ENCODE measurements at regions not wholly inside any gene's neighbourhood (a gene's known extent, or its start where the extent isn't known, plus 50 kb on each side); places are given as distances from the start of the nearest gene placed in this dataset.
A peak's percentile ranks its signal among the peaks of the same experiment; 100 is the strongest.

GRCh38 chr16:29318037-29318436 lies 88.5 kb downstream of the NPIPB11 start:
- DNase-seq (ENCODE audit: low spot score in 2 of 2): no peak
- Histone ChIP-seq H3K27me3 (no peaks in the 10 kb centered on the region), H3K36me3 (no peaks in the 10 kb centered on the region), H3K4me1 (peaks cover 0 to 38% (median 6%) of the 10 kb centered on the region in 4 donors), H3K9me3 (no peaks in the 10 kb centered on the region), H3K4me3 (no peak overlapping the region), H3K27ac (no peak overlapping the region)
- WGBS, 2 donors: 77 to 96% methylated on average over 16 of the region's 16 CpGs
- no peak for TF ChIP-seq CTCF (IDR thresholded peaks at IDR 0.05)
- TF ChIP-seq EP300 (IDR thresholded peaks at IDR 0.05): no peak
- no peak for TF ChIP-seq POLR2A (IDR thresholded peaks at IDR 0.05)

GRCh38 chr16:29317269-29317668 lies 89.2 kb downstream of the NPIPB11 start:
- TF ChIP-seq POLR2A (IDR thresholded peaks at IDR 0.05) (no peak), CTCF (IDR thresholded peaks at IDR 0.05) (no peak), EP300 (IDR thresholded peaks at IDR 0.05) (no peak)
- no peaks in the 10 kb centered on the region for H3K9me3 ChIP-seq
- H3K4me1 ChIP-seq: peaks cover 0 to 39% (median 6%) of the 10 kb centered on the region in 4 donors
- no peak overlapping the region for H3K4me3 ChIP-seq
- H3K27ac ChIP-seq: no peak overlapping the region
- H3K27me3 ChIP-seq: no peaks in the 10 kb centered on the region
- no peak for DNase-seq (ENCODE audit: low spot score in 2 of 2)
- 91% methylated on average over 13 of the region's 13 CpGs for WGBS, 2 donors
- H3K36me3 ChIP-seq: peaks cover 0 to 6% (median 0%) of the 10 kb centered on the region in 3 donors

GRCh38 chr16:29316761-29317183 lies 89.7 kb downstream of the NPIPB11 start:
- Histone ChIP-seq H3K4me3 (no peak overlapping the region), H3K9me3 (no peaks in the 10 kb centered on the region), H3K27me3 (no peaks in the 10 kb centered on the region), H3K27ac (no peak overlapping the region), H3K36me3 (peaks cover 0 to 6% (median 0%) of the 10 kb centered on the region in 3 donors), H3K4me1 (peaks cover 0 to 39% (median 6%) of the 10 kb centered on the region in 4 donors)
- TF ChIP-seq EP300 (IDR thresholded peaks at IDR 0.05) (no peak), POLR2A (IDR thresholded peaks at IDR 0.05) (no peak), CTCF (IDR thresholded peaks at IDR 0.05) (no peak)
- WGBS, 2 donors: 75 to 77% methylated on average over 12 of the region's 12 CpGs
- no peak for DNase-seq (ENCODE audit: low spot score in 2 of 2)

GRCh38 chr16:29315916-29316517 lies 90.5 kb downstream of the NPIPB11 start:
- no peaks in the 10 kb centered on the region for H3K9me3 ChIP-seq
- no peak overlapping the region for H3K4me3 ChIP-seq
- no peak for DNase-seq (ENCODE audit: low spot score in 2 of 2)
- H3K36me3 ChIP-seq: peaks cover 0 to 6% (median 0%) of the 10 kb centered on the region in 3 donors
- no peaks in the 10 kb centered on the region for H3K27me3 ChIP-seq
- TF ChIP-seq POLR2A (IDR thresholded peaks at IDR 0.05) (no peak), EP300 (IDR thresholded peaks at IDR 0.05) (no peak), CTCF (IDR thresholded peaks at IDR 0.05) (peak in 1 of 5 experiments; percentile 28)
- H3K4me1 ChIP-seq: peaks cover 0 to 40% (median 6%) of the 10 kb centered on the region in 4 donors
- H3K27ac ChIP-seq: no peak overlapping the region
- WGBS, 2 donors: 71 to 75% methylated on average over 12 of the region's 12 CpGs

- WGBS, 2 donors: 72 to 74% methylated on average over 5 of the region's 5 CpGs
- no peak overlapping the region for H3K4me3 ChIP-seq
- H3K36me3 ChIP-seq: peaks cover 0 to 6% (median 0%) of the 10 kb centered on the region in 3 donors
- H3K9me3 ChIP-seq: no peaks in the 10 kb centered on the region
- no peak for DNase-seq (ENCODE audit: low spot score in 2 of 2)
- no peak overlapping the region for H3K27ac ChIP-seq
- peaks cover 0 to 44% (median 6%) of the 10 kb centered on the region in 4 donors for H3K4me1 ChIP-seq
- TF ChIP-seq POLR2A (IDR thresholded peaks at IDR 0.05) (no peak), CTCF (IDR thresholded peaks at IDR 0.05) (no peak), EP300 (IDR thresholded peaks at IDR 0.05) (no peak)
- H3K27me3 ChIP-seq: no peaks in the 10 kb centered on the region
Measured at GRCh38 chr16:29315046-29315445, 91.5 kb downstream of the NPIPB11 start.

Data from tibial nerve (tissue), 4 donors.